Transverse colon (tissue), 4 donors: ENCODE measurements at regions not wholly inside any gene's neighbourhood (a gene's known extent, or its start where the extent isn't known, plus 50 kb on each side); places are given as distances from the start of the nearest gene placed in this dataset.
A peak's percentile ranks its signal among the peaks of the same experiment; 100 is the strongest.

Experiments used
- DNase-seq: peaks from one replicate; pipeline ENCODE4 v3.0.0-alpha.2; 2019
- H3K27ac ChIP-seq, 4 donors: fragments of 200-600 bp; sonication (generic); 2 replicates each; pipeline ENCODE4 v1.5.1; 2016 to 2018; ENCODE audit warnings: inconsistent platforms in 4 of 4
- H3K27me3 ChIP-seq: fragments of 200-600 bp; sonication (generic); 2 replicates; pipeline ENCODE4 v1.5.1; 2017; ENCODE audit warnings: inconsistent platforms
- H3K36me3 ChIP-seq, 4 donors: fragments of 200-600 bp; sonication (generic); 2 replicates each; pipeline ENCODE4 v1.5.1; 2017 to 2019; ENCODE audit warnings: inconsistent platforms in 4 of 4
- H3K4me1 ChIP-seq, 4 donors: fragments of 200-600 bp; sonication (generic); 2 replicates each; pipeline ENCODE4 v1.5.1; 2017 to 2020; ENCODE audit warnings: inconsistent platforms in 4 of 4
- H3K4me3 ChIP-seq, 4 donors: fragments of 200-600 bp; sonication (generic); 1 replicate in 1 of 4; 2 replicates in 3 of 4; pipeline versions ENCODE4 v1.5.1 to v1.6.1; 2017 to 2019; ENCODE audit warnings: inconsistent platforms in 4 of 4
- H3K9me3 ChIP-seq, 2 donors: fragments of 200-600 bp; sonication (generic); 2 replicates each; pipeline ENCODE4 v1.5.1; 2017 to 2019; ENCODE audit warnings: inconsistent platforms in 2 of 2
- CTCF ChIP-seq, 5 experiments: fragments of 200-600 bp in 3 of 5; fragments of 450-650 bp in 2 of 5; sonication (generic) in 3 of 5; IDR thresholded peaks; 1 replicate in 2 of 5; 2 replicates in 3 of 5; pipeline ENCODE4 v1.5.1; 2016 to 2017; ENCODE audit warnings: antibody characterized with exemption in 5 of 5, inconsistent platforms in 3 of 5, mild to moderate bottlenecking in 2 of 5, moderate library complexity in 1 of 5
- EP300 ChIP-seq: sonication (generic); formaldehyde crosslinking; IDR thresholded peaks from one replicate; pipeline ENCODE4 v1.6.1; 2017; ENCODE audit warnings: antibody characterized with exemption, low read depth
- POLR2A ChIP-seq: fragments of 450-650 bp; IDR thresholded peaks from one replicate; pipeline ENCODE4 v1.6.1; 2016; ENCODE audit warnings: antibody characterized with exemption, mild to moderate bottlenecking, moderate library complexity
- POLR2AphosphoS5 ChIP-seq, 3 donors: sonication (generic); formaldehyde crosslinking; IDR thresholded peaks; one replicate each; pipeline ENCODE4 v1.6.1; 2016; ENCODE audit warnings: antibody characterized with exemption in 3 of 3
- WGBS, 2 donors: methylation state at CpG; one replicate each; pipeline ENCODE4 v1.1.5; 2018; ENCODE audit warnings: low coverage in 1 of 2; 5-methylcytosine and 5-hydroxymethylcytosine counted together
- in situ Hi-C, 4 donors: fragments of 200-750 bp; cut with MboI; loops; one replicate each; pipeline versions ENCODE4 v1.15.0 to v1.15.1; 2017; ENCODE audit warnings: low sequenced_read_pairs in 3 of 4, low pct_ligation_motif_present in 1 of 4, low pct_unique_long_range_greater_than_20kb in 1 of 4
- intact Hi-C: fragments of 100-400 bp; cut with DNase I; formaldehyde crosslinking; loops from one replicate; pipeline ENCODE4 v1.15.1; 2023; ENCODE audit warnings: low total_unique reads

- TF ChIP-seq POLR2A (no peak), CTCF (IDR thresholded peaks at IDR 0.05) (no peak), POLR2AphosphoS5 (IDR thresholded peaks at IDR 0.05) (no peak), EP300 (no peak)
- peaks cover 0 to 13% (median 9%) of the 10 kb centered on the region in 4 donors for H3K4me1 ChIP-seq
- H3K27me3 ChIP-seq = no peaks in the 10 kb centered on the region
- H3K36me3 ChIP-seq = no peaks in the 10 kb centered on the region
- no peak for DNase-seq
- intact Hi-C loops (no loop called here), in situ Hi-C loops (no loop called here)
- WGBS, 2 donors = 37 to 100% methylated on average over 1 of the region's 1 CpG
- no peaks in the 10 kb centered on the region for H3K9me3 ChIP-seq
- H3K27ac ChIP-seq = no peak overlapping the region
- no peak overlapping the region for H3K4me3 ChIP-seq
Observed at GRCh38 chr12:67822826-67823225, 166.4 kb upstream of the IFNG-AS1 start.

GRCh38 chr12:67826148-67826547 is 163.1 kb upstream of the IFNG-AS1 start:
- Histone ChIP-seq H3K27ac (peak overlapping the region in 2 of 4 donors; percentile 81 to 82), H3K27me3 (no peaks in the 10 kb centered on the region), H3K9me3 (no peaks in the 10 kb centered on the region), H3K36me3 (no peaks in the 10 kb centered on the region), H3K4me1 (peaks cover 0 to 17% (median 9%) of the 10 kb centered on the region in 4 donors), H3K4me3 (no peak overlapping the region)
- in situ Hi-C loops (no loop called here), intact Hi-C loops (loop anchor here (2.0 kb wide), 1 partner anchor 177 kb away; the partner anchor contains the start of gene DYRK2)
- DNase-seq = no peak
- TF ChIP-seq CTCF (IDR thresholded peaks at IDR 0.05) (no peak), POLR2AphosphoS5 (IDR thresholded peaks at IDR 0.05) (no peak), POLR2A (no peak), EP300 (no peak)
- 66 to 76% methylated on average over 2 of the region's 2 CpGs for WGBS, 2 donors

GRCh38 chr12:67826946-67827720 is 162.1 kb upstream of the IFNG-AS1 start:
- TF ChIP-seq POLR2A = no peak
- no peak for TF ChIP-seq EP300
- TF ChIP-seq POLR2AphosphoS5 (IDR thresholded peaks at IDR 0.05) = peak in 1 of 3 donors; percentile 4
- in situ Hi-C loops = no loop called here
- intact Hi-C loops = loop anchor here (2.0 kb wide), 1 partner anchor 178 kb away; the partner anchor contains the start of gene DYRK2
- peak; percentile 14 for DNase-seq
- no peaks in the 10 kb centered on the region for H3K27me3 ChIP-seq
- H3K4me1 ChIP-seq = peaks cover 0 to 17% (median 9%) of the 10 kb centered on the region in 4 donors
- H3K9me3 ChIP-seq = no peaks in the 10 kb centered on the region
- 24 to 52% methylated on average over 5 of the region's 5 CpGs for WGBS, 2 donors
- no peaks in the 10 kb centered on the region for H3K36me3 ChIP-seq
- H3K27ac ChIP-seq = peak overlapping the region; percentile 81 to 88 (median 84)
- peak overlapping the region in 2 of 4 donors; percentile 18 to 39 for H3K4me3 ChIP-seq

- WGBS, 2 donors = 11 to 25% methylated on average over 7 of the region's 7 CpGs
- Histone ChIP-seq H3K9me3 (no peaks in the 10 kb centered on the region), H3K27ac (peak overlapping the region; percentile 81 to 88 (median 84)), H3K36me3 (no peaks in the 10 kb centered on the region), H3K4me1 (peaks cover 0 to 17% (median 9%) of the 10 kb centered on the region in 4 donors), H3K27me3 (no peaks in the 10 kb centered on the region), H3K4me3 (peak overlapping the region; percentile 13 to 39 (median 21))
- DNase-seq = peak; percentile 32
- intact Hi-C loops = loop anchor here (2.0 kb wide), 1 partner anchor 179 kb away; the partner anchor contains the start of gene DYRK2
- in situ Hi-C loops = no loop called here
- no peak for TF ChIP-seq CTCF (IDR thresholded peaks at IDR 0.05)
- TF ChIP-seq POLR2AphosphoS5 (IDR thresholded peaks at IDR 0.05) = peak in 1 of 3 donors; percentile 41
Observed at GRCh38 chr12:67827820-67828383, 161.3 kb upstream of the IFNG-AS1 start.
